ENCODE measurements at regions not wholly inside any gene's neighbourhood (a gene's known extent, or its start where the extent isn't known, plus 50 kb on each side); places are given as distances from the start of the nearest gene placed in this dataset.

DNA sequence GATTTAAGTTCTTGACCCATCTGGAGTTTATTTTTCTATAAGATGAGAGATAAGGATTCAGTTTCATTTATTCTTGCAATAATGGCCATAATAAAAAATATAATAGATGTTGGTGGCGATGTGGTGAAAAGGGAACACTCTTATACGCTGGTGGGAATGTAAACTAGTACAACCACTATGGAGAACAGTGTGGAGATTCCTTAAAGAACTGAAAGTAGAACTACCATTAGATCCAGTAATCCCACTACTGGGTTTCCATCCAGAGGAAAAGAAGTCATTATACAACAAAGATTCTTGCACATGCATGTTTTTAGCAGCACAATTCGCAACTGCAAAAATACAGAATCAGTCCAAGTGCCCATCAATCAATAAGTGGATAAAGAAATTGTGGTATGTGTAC, 1040.5 kb upstream of the GYPC start:
- no peak overlapping the region for H3K27ac ChIP-seq (ENCODE audit: insufficient read depth, low read length)
- no peak overlapping the region for H2AK9ac ChIP-seq (replicated peaks; ENCODE audit: low read depth, low read length, poor library complexity)
- H2AFZ ChIP-seq (replicated peaks; ENCODE audit: low read length, poor library complexity), result no peak overlapping the region
- no peak overlapping the region for H3K23ac ChIP-seq (ENCODE audit: low read depth, low read length)
- TF ChIP-seq NFE2L2 (IDR thresholded peaks at IDR 0.05; ENCODE audit: low read depth, low read length) (no peak), MXI1 (IDR thresholded peaks at IDR 0.05; ENCODE audit: borderline replicate concordance, low read depth, low read length) (no peak), RCOR1 (IDR thresholded peaks at IDR 0.05; ENCODE audit: insufficient replicate concordance, low read length) (no peak), BHLHE40 (IDR thresholded peaks at IDR 0.05; ENCODE audit: low read depth, low read length) (no peak), MAFK (IDR thresholded peaks at IDR 0.05; ENCODE audit: low read depth, low read length) (no peak), CEBPB (IDR thresholded peaks at IDR 0.05; ENCODE audit: low read depth, low read length) (no peak), RAD21 (IDR thresholded peaks at IDR 0.05; ENCODE audit: low read length) (no peak), MAZ (IDR thresholded peaks at IDR 0.05; ENCODE audit: borderline replicate concordance, low read depth, low read length) (no peak), POLR2A (IDR thresholded peaks at IDR 0.05; ENCODE audit: low read depth, low read length) (no peak), CHD1 (IDR thresholded peaks at IDR 0.05; ENCODE audit: low read depth, low read length) (no peak), SMC3 (IDR thresholded peaks at IDR 0.05; ENCODE audit: low read depth, low read length) (no peak)
- TF ChIP-seq, protein P1, sequence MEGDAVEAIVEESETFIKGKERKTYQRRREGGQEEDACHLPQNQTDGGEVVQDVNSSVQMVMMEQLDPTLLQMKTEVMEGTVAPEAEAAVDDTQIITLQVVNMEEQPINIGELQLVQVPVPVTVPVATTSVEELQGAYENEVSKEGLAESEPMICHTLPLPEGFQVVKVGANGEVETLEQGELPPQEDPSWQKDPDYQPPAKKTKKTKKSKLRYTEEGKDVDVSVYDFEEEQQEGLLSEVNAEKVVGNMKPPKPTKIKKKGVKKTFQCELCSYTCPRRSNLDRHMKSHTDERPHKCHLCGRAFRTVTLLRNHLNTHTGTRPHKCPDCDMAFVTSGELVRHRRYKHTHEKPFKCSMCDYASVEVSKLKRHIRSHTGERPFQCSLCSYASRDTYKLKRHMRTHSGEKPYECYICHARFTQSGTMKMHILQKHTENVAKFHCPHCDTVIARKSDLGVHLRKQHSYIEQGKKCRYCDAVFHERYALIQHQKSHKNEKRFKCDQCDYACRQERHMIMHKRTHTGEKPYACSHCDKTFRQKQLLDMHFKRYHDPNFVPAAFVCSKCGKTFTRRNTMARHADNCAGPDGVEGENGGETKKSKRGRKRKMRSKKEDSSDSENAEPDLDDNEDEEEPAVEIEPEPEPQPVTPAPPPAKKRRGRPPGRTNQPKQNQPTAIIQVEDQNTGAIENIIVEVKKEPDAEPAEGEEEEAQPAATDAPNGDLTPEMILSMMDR (conservative IDR thresholded peaks at IDR 0.05; ENCODE audit: low read depth, low read length), result no peak
- TF ChIP-seq, protein P2, sequence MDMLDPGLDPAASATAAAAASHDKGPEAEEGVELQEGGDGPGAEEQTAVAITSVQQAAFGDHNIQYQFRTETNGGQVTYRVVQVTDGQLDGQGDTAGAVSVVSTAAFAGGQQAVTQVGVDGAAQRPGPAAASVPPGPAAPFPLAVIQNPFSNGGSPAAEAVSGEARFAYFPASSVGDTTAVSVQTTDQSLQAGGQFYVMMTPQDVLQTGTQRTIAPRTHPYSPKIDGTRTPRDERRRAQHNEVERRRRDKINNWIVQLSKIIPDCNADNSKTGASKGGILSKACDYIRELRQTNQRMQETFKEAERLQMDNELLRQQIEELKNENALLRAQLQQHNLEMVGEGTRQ (IDR thresholded peaks at IDR 0.05; ENCODE audit: low read depth, low read length), result no peak
- H4K20me1 ChIP-seq (ENCODE audit: insufficient read depth, low read length), result no peaks in the 10 kb centered on the region
- H3K4ac ChIP-seq (ENCODE audit: low read depth, low read length), result no peak overlapping the region
- dilution Hi-C loops (cut with HindIII; ENCODE audit: low sequenced_read_pairs, unreplicated experiment), result no loop called here
- H3K4me3 ChIP-seq (ENCODE audit: insufficient read depth, low read depth, low read length), result no peak overlapping the region
- H2BK5ac ChIP-seq (ENCODE audit: low read depth, low read length, poor library complexity, severe bottlenecking), result no peak overlapping the region
- no peaks in the 10 kb centered on the region for H3K79me1 ChIP-seq (ENCODE audit: low read depth in 1 of 2, low read length in 2 of 2)
- no peak overlapping the region for H3K9ac ChIP-seq (ENCODE audit: low read depth, low read length)
- no peak overlapping the region for H4K91ac ChIP-seq (ENCODE audit: insufficient read depth, low read depth, low read length)
- no peak overlapping the region for H2BK20ac ChIP-seq (ENCODE audit: low read depth, low read length)
- no peaks in the 10 kb centered on the region for H3K27me3 ChIP-seq (ENCODE audit: control insufficient read depth, insufficient read depth, low read length)
- ChIA-PET POLR2A (ENCODE audit: unreplicated experiment) (no interaction called here), CTCF (no interaction called here)
- H4K5ac ChIP-seq (ENCODE audit: low read depth, low read length), result no peak overlapping the region
- H2BK120ac ChIP-seq (ENCODE audit: low read depth, low read length), result no peak overlapping the region
- H3K4me1 ChIP-seq (ENCODE audit: control insufficient read depth, insufficient read depth, low read length), result no peaks in the 10 kb centered on the region
- in situ Hi-C loops (cut with MboI; ENCODE audit: low sequenced_read_pairs), result no loop called here
- no peak overlapping the region for H4K8ac ChIP-seq (ENCODE audit: low read depth in 2 of 2, low read length in 2 of 2)
- no CpG with 5 or more reads among the region's 3 CpGs for whole genome bisulfite sequencing, 2 experiments (ENCODE audit: extremely low coverage in 2 of 2, insufficient read length in 1 of 2)
- no peak overlapping the region for H3K56ac ChIP-seq (ENCODE audit: extremely low read depth, insufficient read depth, low read length)
- DNase-seq, result no peak
- H3K14ac ChIP-seq (replicated peaks; ENCODE audit: low read depth, low read length), result no peak overlapping the region
- ATAC-seq (ENCODE audit: low read depth), result peak; percentile 77; the same call in 1 of the 2 replicates
- intact Hi-C loops (cut with micrococcal nuclease), result no loop called here
- H3K36me3 ChIP-seq (ENCODE audit: control insufficient read depth, insufficient read depth, low read length), result no peaks in the 10 kb centered on the region
- H3K18ac ChIP-seq (ENCODE audit: low read depth, low read length), result no peak overlapping the region
- H2AK5ac ChIP-seq (ENCODE audit: low read depth, low read length), result no peak overlapping the region
- no peaks in the 10 kb centered on the region for H3K9me1 ChIP-seq (ENCODE audit: insufficient read depth, low read length)
- BruUV-seq (replicated peaks), result no TSS peak
- H2BK15ac ChIP-seq (ENCODE audit: low read depth, low read length), result no peak overlapping the region
- no peak overlapping the region for H3K4me2 ChIP-seq (ENCODE audit: low read depth, low read length)
- H3K9me3 ChIP-seq (ENCODE audit: control insufficient read depth, insufficient read depth, low read length), result peaks cover 5% of the 10 kb centered on the region; the same call in 1 of the 2 replicates

Measured in IMR-90 (cell line).